CD14-positive monocyte (primary cell): ENCODE measurements at regions not wholly inside any gene's neighbourhood (a gene's known extent, or its start where the extent isn't known, plus 50 kb on each side); places are given as distances from the start of the nearest gene placed in this dataset.

Source experiments
- DNase-seq, 3 donors: peaks; one replicate each; pipeline ENCODE4 v3.0.0-alpha.2; 2011 to 2022
- H2AFZ ChIP-seq: 2 replicates; pipeline ENCODE4 v1.6.0; 2012; ENCODE audit warnings: mild to moderate bottlenecking, low read depth, low read length, inconsistent platforms; ENCODE audit not compliant: insufficient read depth, poor library complexity, severe bottlenecking
- H3K27ac ChIP-seq, 2 donors: 1 replicate in 1 of 2; 2 replicates in 1 of 2; pipeline ENCODE4 v1.5.1; 2012 to 2013; ENCODE audit warnings: low read length in 2 of 2, control low read depth in 1 of 2, inconsistent platforms in 1 of 2, low read depth in 1 of 2, mild to moderate bottlenecking in 1 of 2
- H3K27me3 ChIP-seq, 2 donors: one replicate each; pipeline versions ENCODE4 v1.6.0 to v1.6.1; 2011 to 2013; ENCODE audit warnings: low read length in 2 of 2; ENCODE audit not compliant: control insufficient read depth in 2 of 2, insufficient read depth in 2 of 2
- H3K36me3 ChIP-seq, 2 donors: replicated peaks in 1 of 2; 1 replicate in 1 of 2; 2 replicates in 1 of 2; pipeline versions ENCODE4 v1.5.1 to v1.6.1; 2012 to 2013; ENCODE audit warnings: low read length in 2 of 2, control low read depth in 1 of 2, inconsistent platforms in 1 of 2, mild to moderate bottlenecking in 1 of 2; ENCODE audit not compliant: insufficient read depth in 2 of 2, control insufficient read depth in 1 of 2
- H3K4me1 ChIP-seq, 2 donors: 1 replicate in 1 of 2; 2 replicates in 1 of 2; pipeline versions ENCODE4 v1.5.1 to v1.6.1; 2012 to 2013; ENCODE audit warnings: low read length in 2 of 2, control low read depth in 1 of 2, inconsistent platforms in 1 of 2, mild to moderate bottlenecking in 1 of 2, moderate library complexity in 1 of 2; ENCODE audit not compliant: insufficient read depth in 2 of 2, control insufficient read depth in 1 of 2
- H3K4me2 ChIP-seq: replicated peaks from 2 replicates; pipeline ENCODE3; 2012; ENCODE audit warnings: low read length, moderate library complexity, mild to moderate bottlenecking; ENCODE audit not compliant: poor library complexity, severe bottlenecking; ENCODE audit errors: extremely low read depth
- H3K4me3 ChIP-seq, 3 experiments: fragments of 200-600 bp in 1 of 3; sonication (generic) in 1 of 3; replicated peaks in 1 of 3; 1 replicate in 2 of 3; 2 replicates in 1 of 3; pipeline ENCODE4 v1.5.1; 2011 to 2013; ENCODE audit warnings: low read length in 3 of 3, mild to moderate bottlenecking in 3 of 3, control low read depth in 2 of 3, low read depth in 2 of 3, inconsistent platforms in 1 of 3, moderate library complexity in 1 of 3
- H3K79me2 ChIP-seq: 2 replicates; pipeline ENCODE4 v1.6.0; 2012; ENCODE audit warnings: mild to moderate bottlenecking, control low read depth, inconsistent platforms, low read length, moderate library complexity; ENCODE audit not compliant: insufficient read depth
- H3K9ac ChIP-seq: 2 replicates; pipeline ENCODE4 v1.6.0; 2017; ENCODE audit warnings: low read length, mild to moderate bottlenecking; ENCODE audit not compliant: insufficient read depth, poor library complexity, severe bottlenecking
- H3K9me3 ChIP-seq, 2 donors: replicated peaks in 1 of 2; 1 replicate in 1 of 2; 2 replicates in 1 of 2; pipeline versions ENCODE4 v1.5.1 to v1.6.1; 2012 to 2013; ENCODE audit warnings: low read length in 2 of 2, control low read depth in 1 of 2; ENCODE audit not compliant: control insufficient read depth in 1 of 2, insufficient read depth in 1 of 2
- H4K20me1 ChIP-seq: 2 replicates; pipeline ENCODE4 v1.6.0; 2012; ENCODE audit warnings: mild to moderate bottlenecking, low read length, control low read depth, moderate library complexity; ENCODE audit not compliant: insufficient read depth
- H3K27ac Mint-ChIP-seq, 7 donors: one replicate each; pipeline ENCODE4 v1.8.0; 2020; ENCODE audit warnings: mild to moderate bottlenecking in 7 of 7, mixed read lengths in 7 of 7, moderate library complexity in 6 of 7, inconsistent platforms in 2 of 7
- H3K27me3 Mint-ChIP-seq, 3 donors: one replicate each; pipeline ENCODE4 v1.8.0; 2021 to 2022; ENCODE audit warnings: low read depth in 3 of 3, mild to moderate bottlenecking in 3 of 3, mixed read lengths in 3 of 3, moderate library complexity in 3 of 3, inconsistent platforms in 1 of 3
- H3K36me3 Mint-ChIP-seq, 2 donors: one replicate each; pipeline ENCODE4 v1.8.0; 2020; ENCODE audit warnings: mixed read lengths in 2 of 2, inconsistent platforms in 1 of 2, mild to moderate bottlenecking in 1 of 2
- H3K4me1 Mint-ChIP-seq: one replicate; pipeline ENCODE4 v1.8.0; 2020; ENCODE audit warnings: mild to moderate bottlenecking, mixed read lengths
- H3K4me3 Mint-ChIP-seq, 2 donors: one replicate each; pipeline ENCODE4 v1.8.0; 2020; ENCODE audit warnings: mild to moderate bottlenecking in 2 of 2, mixed read lengths in 2 of 2, moderate library complexity in 1 of 2
- H3K9me3 Mint-ChIP-seq, 7 donors: one replicate each; pipeline ENCODE4 v1.8.0; 2020 to 2022; ENCODE audit warnings: mixed read lengths in 7 of 7, mild to moderate bottlenecking in 6 of 7, moderate library complexity in 6 of 7, inconsistent platforms in 2 of 7
- WGBS: methylation state at CpG from one replicate; pipeline ENCODE4 v1.1.5; 2013; ENCODE audit warnings: missing lambda C conversion rate; ENCODE audit not compliant: insufficient coverage; 5-methylcytosine and 5-hydroxymethylcytosine counted together
- intact Hi-C, 2 donors: fragments of 100-400 bp; cut with micrococcal nuclease; formaldehyde crosslinking; loops; one replicate each; pipeline versions ENCODE4 v1.15.0 to v1.15.1; 2023
- TF ChIP-seq, protein P1 (sequence below): fragments of 200-600 bp; IDR thresholded peaks from one replicate; pipeline ENCODE4 v1.8.0; 2022; ENCODE audit warnings: antibody characterized with exemption, mild to moderate bottlenecking

DNA sequence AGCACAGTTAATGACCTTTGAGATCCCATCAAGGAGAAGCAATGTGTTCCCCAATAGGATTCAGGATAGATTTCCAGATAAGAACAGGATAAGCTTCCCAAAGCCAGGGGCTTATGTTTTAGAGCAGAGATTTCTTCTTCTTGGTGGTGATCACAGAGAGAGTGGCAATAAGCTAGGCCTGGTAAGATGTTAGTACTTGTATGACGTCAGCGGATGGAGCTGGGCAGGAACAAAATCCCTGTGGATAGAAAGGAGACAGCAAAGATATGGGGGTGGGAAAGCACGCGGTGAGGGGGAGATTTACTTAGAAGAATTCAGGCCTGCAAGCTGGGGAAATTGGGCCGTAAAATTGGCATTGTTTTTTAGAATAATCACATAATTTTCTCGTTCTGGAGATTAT is 323.0 kb downstream of the MTX2 start:
- Histone ChIP-seq H3K4me1 (no peaks in the 10 kb centered on the region), H3K79me2 (no peaks in the 10 kb centered on the region), H3K9ac (no peak overlapping the region), H3K27me3 (peaks cover 0 to 2% of the 10 kb centered on the region in 2 donors), H2AFZ (no peak overlapping the region), H3K36me3 (no peaks in the 10 kb centered on the region), H3K27ac (no peak overlapping the region), H4K20me1 (no peaks in the 10 kb centered on the region), H3K9me3 (no peaks in the 10 kb centered on the region), H3K4me3 (no peak overlapping the region), H3K4me2 (no peak overlapping the region)
- Mint-ChIP-seq H3K36me3 (no peaks in the 10 kb centered on the region), H3K4me3 (no peak overlapping the region), H3K4me1 (no peaks in the 10 kb centered on the region), H3K27me3 (peaks cover 0 to 6% (median 3%) of the 10 kb centered on the region in 3 donors), H3K9me3 (peaks cover 0 to 3% (median 0%) of the 10 kb centered on the region in 7 donors), H3K27ac (no peak overlapping the region)
- TF ChIP-seq, protein P1, sequence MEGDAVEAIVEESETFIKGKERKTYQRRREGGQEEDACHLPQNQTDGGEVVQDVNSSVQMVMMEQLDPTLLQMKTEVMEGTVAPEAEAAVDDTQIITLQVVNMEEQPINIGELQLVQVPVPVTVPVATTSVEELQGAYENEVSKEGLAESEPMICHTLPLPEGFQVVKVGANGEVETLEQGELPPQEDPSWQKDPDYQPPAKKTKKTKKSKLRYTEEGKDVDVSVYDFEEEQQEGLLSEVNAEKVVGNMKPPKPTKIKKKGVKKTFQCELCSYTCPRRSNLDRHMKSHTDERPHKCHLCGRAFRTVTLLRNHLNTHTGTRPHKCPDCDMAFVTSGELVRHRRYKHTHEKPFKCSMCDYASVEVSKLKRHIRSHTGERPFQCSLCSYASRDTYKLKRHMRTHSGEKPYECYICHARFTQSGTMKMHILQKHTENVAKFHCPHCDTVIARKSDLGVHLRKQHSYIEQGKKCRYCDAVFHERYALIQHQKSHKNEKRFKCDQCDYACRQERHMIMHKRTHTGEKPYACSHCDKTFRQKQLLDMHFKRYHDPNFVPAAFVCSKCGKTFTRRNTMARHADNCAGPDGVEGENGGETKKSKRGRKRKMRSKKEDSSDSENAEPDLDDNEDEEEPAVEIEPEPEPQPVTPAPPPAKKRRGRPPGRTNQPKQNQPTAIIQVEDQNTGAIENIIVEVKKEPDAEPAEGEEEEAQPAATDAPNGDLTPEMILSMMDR, result no peak
- DNase-seq, result no peak
- WGBS, result 94% methylated on average over 2 of the region's 6 CpGs
- intact Hi-C loops, result no loop called here

DNA sequence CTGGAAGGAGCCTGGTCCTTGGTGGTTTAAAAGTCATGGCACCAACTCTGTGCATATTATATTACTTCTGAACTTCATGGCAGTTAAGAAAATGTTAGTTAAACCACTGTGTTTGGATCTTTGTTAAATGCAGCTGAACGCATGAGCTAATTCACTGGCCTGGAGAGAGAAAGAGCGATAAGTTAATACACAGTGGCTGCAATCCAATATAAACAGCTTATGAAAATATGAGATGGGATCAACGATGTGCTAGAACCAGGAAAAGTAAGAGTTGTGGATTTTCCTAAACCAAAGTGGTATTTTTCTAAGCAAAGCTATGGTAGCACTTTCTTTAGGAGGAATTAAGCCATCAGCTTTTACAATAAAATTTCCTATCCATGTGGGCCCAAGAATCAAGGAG is 326.7 kb downstream of the MTX2 start:
- Histone ChIP-seq H3K79me2 (no peaks in the 10 kb centered on the region), H3K9ac (no peak overlapping the region), H3K4me3 (no peak overlapping the region), H2AFZ (no peak overlapping the region), H3K9me3 (no peaks in the 10 kb centered on the region), H4K20me1 (no peaks in the 10 kb centered on the region), H3K4me2 (no peak overlapping the region), H3K27ac (no peak overlapping the region), H3K4me1 (no peaks in the 10 kb centered on the region), H3K27me3 (peaks cover 0 to 2% of the 10 kb centered on the region in 2 donors), H3K36me3 (no peaks in the 10 kb centered on the region)
- Mint-ChIP-seq H3K4me1 (no peaks in the 10 kb centered on the region), H3K9me3 (peaks cover 0 to 3% (median 0%) of the 10 kb centered on the region in 7 donors), H3K27ac (no peak overlapping the region), H3K4me3 (no peak overlapping the region), H3K36me3 (no peaks in the 10 kb centered on the region), H3K27me3 (peaks cover 4 to 8% (median 7%) of the 10 kb centered on the region in 3 donors)
- intact Hi-C loops, result no loop called here
- 90% methylated on average over 2 of the region's 3 CpGs for WGBS
- TF ChIP-seq, protein P1, result no peak
- DNase-seq, result no peak
